HG02885 (cell line): ENCODE measurements at regions not wholly inside any gene's neighbourhood (a gene's known extent, or its start where the extent isn't known, plus 50 kb on each side); places are given as distances from the start of the nearest gene placed in this dataset.
"Not testable (repeated sequence)": the region's sequence is repeated elsewhere in the genome, so short reads cannot be mapped to it uniquely, and the experiment has no call there.

Experiments
- ATAC-seq: cut with Tn5 transposase; IDR thresholded peaks from one replicate; pipeline ENCODE4 v1.9.1; 2021; ENCODE audit warnings: mild to moderate bottlenecking; ENCODE audit not compliant: unreplicated experiment, poor library complexity

GRCh38 chr6:3900744-3901336 lies 51.7 kb downstream of the FAM50B start:
- ATAC-seq: no peak

GRCh38 chr6:3902871-3903648 lies 53.9 kb downstream of the FAM50B start:
- ATAC-seq: no peak

- ATAC-seq: no peak
Measured at GRCh38 chr6:3904518-3904917, 55.3 kb downstream of the FAM50B start.

DNA sequence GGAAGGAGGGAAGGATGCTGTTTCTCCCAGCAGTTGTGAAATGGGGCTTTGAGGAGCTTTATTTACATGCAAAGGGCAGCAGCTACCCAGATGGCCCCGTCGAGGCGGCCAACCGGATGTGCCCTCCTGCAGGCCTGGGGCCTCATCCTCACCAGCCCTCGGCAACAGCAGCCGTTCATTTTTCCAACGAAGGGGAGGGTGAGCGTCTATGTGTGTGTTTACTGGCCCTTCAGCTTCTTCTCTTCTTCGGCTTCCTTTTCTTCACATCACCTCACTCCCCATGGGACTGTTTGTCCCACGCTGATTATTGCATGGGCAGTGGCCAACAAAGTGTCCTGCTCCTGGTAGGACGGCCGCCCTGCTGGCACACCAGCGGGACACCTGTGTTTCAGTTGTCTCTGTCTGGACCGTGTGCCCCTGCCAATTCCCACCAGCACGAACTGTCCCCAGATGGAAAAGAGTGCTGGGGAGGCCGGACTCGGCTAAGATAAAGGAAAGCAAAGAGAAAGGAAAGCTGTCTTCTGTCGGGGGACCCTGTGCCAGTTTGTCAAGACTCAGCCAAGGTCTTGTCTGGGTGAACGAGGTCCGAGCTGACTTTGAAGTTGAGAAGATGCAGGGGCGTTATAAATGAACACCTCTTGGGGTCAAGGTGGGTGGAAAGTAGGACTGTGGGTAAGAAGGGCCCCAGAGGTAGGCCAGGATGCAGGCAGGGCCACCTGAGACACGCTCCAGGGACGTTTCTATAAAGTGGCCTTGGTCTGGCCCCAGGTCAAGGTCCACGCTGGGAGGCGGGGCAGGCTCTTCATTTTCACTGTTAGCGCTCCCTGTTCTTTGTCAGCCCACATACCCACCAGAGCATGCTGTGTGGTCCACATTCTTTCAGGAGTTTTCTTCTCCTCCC lies 57.0 kb downstream of the FAM50B start:
- no peak for ATAC-seq

DNA sequence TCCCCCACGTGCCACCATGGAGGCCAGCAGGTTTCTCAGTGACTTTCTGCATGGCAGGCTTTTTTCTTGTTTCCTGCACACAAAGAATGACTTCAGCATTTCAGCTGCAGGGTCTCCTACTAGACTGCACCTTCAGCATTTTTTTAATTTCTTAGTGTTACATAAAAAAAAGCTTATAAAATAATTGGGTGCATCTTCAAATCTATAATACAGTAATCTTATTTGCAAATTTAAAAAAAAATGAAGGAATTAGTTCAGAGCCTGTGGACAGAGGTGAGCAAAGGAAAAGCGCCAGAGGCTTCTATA lies 57.6 kb downstream of the FAM50B start:
- ATAC-seq: no peak

- ATAC-seq: no peak
Measured at GRCh38 chr6:3908223-3908622, 59.0 kb downstream of the FAM50B start.

- ATAC-seq: no peak
Measured at GRCh38 chr6:3908961-3909360, 59.8 kb downstream of the FAM50B start.

DNA sequence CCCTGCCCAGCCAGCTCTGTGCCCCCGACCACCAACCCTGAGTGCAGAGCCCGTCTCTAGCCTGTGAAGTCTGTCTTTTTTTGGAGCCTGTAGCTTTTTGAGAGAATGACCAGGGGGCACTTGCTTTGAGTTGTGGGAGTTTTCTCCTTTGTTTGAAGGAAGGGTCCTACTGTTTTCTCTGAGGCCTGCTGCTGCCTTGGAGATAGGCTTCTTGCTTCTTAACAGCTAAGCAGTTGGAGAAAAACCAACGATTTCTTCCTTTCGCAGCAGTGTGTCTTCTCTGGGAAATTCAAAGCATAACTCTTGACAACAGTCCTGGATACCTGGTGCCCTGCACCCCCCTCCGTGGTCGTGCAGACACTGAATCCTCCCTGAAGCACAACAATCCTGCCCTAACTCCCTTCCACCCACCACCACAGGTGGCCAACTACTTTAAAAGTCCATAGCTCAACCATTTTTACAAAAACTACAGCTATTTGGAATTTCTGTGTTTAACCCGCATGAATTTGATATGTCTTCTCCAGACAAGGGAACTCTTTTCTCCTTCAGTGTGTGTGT lies 61.0 kb downstream of the FAM50B start:
- ATAC-seq: no peak

DNA sequence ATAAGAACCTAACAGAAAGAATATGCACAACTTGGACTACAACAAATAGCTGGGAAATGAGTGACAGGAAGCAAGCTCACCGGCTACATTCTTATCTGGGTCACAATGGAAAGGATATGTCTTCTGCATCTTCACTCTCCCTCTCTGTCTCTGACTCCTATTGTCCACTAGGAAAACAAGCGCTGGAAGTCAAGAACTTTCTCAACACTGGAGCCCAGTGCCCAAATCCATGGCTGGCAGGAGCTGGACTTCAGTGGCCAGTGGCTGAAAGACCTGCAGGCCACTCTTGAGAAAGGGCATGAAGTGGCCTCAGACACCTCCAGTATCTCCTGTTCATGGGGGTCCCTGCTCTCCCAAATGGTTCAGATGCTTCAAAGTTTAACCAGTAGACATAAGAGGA lies 62.0 kb downstream of the FAM50B start:
- no peak for ATAC-seq

DNA sequence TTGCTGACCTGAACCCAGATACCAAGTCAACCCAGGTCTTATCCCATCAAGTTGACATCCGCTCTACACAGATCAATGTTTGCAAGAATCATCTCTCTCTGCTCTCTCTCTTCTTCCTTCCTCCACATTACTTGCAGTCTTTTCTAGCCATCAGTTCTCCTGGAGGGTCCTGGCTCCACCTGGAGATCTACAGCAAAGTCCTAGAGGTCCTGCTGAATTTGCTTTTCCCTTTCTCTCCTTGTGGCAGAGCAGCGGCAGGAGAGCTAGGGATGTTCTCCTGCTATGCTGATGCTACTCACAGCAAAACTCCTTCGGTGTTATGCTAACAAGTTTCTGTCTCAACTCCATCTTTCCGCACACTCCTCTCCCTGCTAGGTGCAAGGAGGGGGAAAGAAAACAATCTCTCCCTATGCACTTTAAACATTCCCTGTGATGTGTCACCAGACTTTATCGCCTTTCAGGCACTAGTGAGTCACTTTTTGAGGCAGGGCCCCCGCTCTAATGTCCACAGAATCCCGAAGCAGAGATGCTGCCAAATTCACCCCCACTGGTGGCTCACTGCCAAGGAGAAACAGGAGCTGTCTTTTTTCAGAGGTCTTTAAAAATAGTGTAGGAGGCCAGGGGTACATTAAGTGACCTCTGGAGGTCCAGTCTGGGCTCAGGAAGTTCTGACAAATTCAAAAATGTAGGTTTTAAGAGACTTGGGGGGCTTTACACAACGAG lies 62.6 kb downstream of the FAM50B start:
- no peak for ATAC-seq

DNA sequence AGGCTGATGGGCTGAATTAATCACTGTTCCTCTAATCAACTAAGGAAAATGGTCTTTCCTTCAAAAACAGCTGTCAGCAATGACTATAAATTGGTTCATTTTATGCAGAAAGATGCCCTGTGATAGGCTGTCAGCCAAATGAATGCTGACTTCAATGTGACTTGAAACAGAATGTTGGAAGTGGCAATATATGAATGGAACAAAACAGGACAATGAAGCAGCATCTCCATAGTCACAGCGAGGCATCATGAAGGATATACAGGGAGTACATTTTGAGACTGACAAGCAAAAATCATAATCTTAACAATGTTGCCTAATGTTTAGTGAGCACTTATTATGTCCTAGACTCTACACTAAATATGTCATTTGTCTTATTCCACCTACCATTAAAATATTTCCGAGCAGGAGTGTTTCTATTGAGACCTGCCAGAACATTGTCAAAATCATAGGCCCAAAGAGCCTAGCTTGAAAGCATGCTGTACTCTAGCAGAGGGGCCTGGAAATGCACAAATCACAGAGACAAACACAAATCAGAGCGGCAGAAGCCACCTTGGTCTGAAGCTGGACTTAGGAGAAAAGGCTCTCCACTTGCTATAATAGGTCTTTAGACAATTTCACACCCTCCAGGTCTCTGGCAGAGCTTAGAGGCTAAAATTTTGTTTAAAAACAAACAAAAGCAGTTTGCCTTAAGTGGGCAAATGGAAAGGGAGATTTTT lies 63.3 kb downstream of the FAM50B start:
- no peak for ATAC-seq

GRCh38 chr6:3913077-3913957 lies 64.1 kb downstream of the FAM50B start:
- ATAC-seq: no peak

- ATAC-seq: no peak
Measured at GRCh38 chr6:3913958-3914337, 64.8 kb downstream of the FAM50B start.

DNA sequence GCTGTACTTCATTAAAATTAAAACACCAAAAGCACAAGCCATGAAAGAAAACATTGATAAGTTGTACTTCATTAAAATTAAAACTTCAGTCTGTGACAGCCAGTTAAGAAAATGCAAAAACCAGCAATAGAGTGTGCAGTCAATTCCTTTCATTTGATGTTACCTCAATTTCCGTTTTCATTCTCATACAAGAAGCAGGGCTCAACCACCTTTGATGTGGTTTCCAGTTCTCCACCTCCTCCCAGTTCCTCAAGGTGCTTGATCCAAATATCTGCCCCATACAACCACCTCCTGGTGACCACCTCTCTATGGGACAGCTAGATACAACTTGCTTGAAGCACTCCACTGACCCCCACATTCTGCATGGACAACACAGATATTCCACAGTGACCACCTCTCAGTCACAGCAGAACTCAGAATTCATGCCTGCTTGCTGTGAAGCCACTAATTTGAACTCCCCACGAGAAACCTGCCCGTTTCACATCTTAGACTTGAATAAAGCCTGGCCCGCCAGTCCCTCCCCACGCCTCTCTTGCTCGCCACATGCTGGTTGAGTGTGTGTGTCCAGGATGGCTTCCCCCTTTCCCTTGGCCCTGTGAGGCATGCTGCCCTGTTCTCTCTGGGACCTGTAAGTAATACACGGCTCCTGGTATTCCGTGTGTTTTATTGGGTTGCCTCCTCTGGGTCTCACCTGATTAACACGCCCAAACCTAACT lies 66.1 kb downstream of the FAM50B start:
- ATAC-seq: no peak

- ATAC-seq: no peak
Measured at GRCh38 chr6:3916211-3916610, 67.0 kb downstream of the FAM50B start.

DNA sequence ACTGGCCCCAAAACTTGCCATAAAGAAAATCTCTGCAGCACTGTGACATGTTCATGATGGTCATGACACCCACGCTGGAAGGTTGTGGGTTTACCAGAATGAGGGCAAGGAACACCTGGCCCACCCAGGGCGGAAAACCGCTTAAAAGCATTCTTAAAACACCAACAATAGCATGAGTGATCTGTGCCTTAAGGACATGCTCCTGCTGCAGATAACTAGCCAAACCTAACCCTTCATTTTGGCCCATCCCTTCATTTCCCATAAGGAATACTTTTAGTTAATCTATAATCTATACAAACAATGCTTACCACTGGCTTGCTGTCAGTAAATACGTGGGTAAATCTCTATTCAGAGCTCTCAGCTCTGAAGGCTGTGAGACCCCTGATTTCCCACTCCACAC lies 67.6 kb downstream of the FAM50B start:
- not testable (repeated sequence) for ATAC-seq

GRCh38 chr6:3918469-3918868 lies 69.3 kb downstream of the FAM50B start:
- ATAC-seq: no peak

GRCh38 chr6:3919130-3919628 lies 70.0 kb downstream of the FAM50B start:
- no peak for ATAC-seq
